ENCODE measurements at regions not wholly inside any gene's neighbourhood (a gene's known extent, or its start where the extent isn't known, plus 50 kb on each side); places are given as distances from the start of the nearest gene placed in this dataset.

- Mint-ChIP-seq H3K9me3 (no peaks in the 10 kb centered on the region), H3K36me3 (ENCODE audit: insufficient read depth in 1 of 3, low read depth in 3 of 3) (no peaks in the 10 kb centered on the region), H3K27ac (no peak overlapping the region), H3K4me3 (no peak overlapping the region), H3K27me3 (ENCODE audit: low read depth) (no peaks in the 10 kb centered on the region), H3K4me1 (no peaks in the 10 kb centered on the region; a peak in 1 of 4 replicates)
- H3K18ac ChIP-seq (ENCODE audit: insufficient read length, low read depth, low read length) = no peak overlapping the region
- H3K79me1 ChIP-seq (ENCODE audit: insufficient read depth, low read depth, low read length, poor library complexity, severe bottlenecking) = no peaks in the 10 kb centered on the region
- H3K4me2 ChIP-seq (ENCODE audit: insufficient read depth, insufficient read length, low read length) = no peak overlapping the region
- TF ChIP-seq CTCF (conservative IDR thresholded peaks at IDR 0.05) = no peak
- H3K27me3 ChIP-seq (ENCODE audit: insufficient read depth, low read length) = no peaks in the 10 kb centered on the region
- no peaks in the 10 kb centered on the region for H3K23me2 ChIP-seq (ENCODE audit: insufficient read length, low read depth, low read length, poor library complexity, severe bottlenecking)
- no peaks in the 10 kb centered on the region for H3K79me2 ChIP-seq (ENCODE audit: insufficient read depth, low read length)
- no peak overlapping the region for H3K27ac ChIP-seq (ENCODE audit: insufficient read length, low read depth, low read length)
- WGBS (ENCODE audit: extremely low coverage, insufficient read length, low lambda C conversion rate) = no CpG with 5 or more reads among the region's 1 CpG
- no peak overlapping the region for H3K4ac ChIP-seq (ENCODE audit: low read depth, low read length)
- no peak overlapping the region for H4K91ac ChIP-seq (ENCODE audit: insufficient read length, low read depth, low read length)
- H2BK15ac ChIP-seq (ENCODE audit: low read depth, low read length) = no peak overlapping the region
- H3K23ac ChIP-seq (ENCODE audit: insufficient read length, low read depth, low read length) = no peak overlapping the region
- no peak overlapping the region for H4K8ac ChIP-seq (replicated peaks; ENCODE audit: insufficient read length, low read depth, low read length)
- no peak overlapping the region for H2BK120ac ChIP-seq (ENCODE audit: low read depth, low read length, poor library complexity, severe bottlenecking)
- no peak overlapping the region for H4K5ac ChIP-seq (ENCODE audit: insufficient read length, low read depth, low read length)
- H2BK5ac ChIP-seq (ENCODE audit: insufficient read length, low read length) = no peak overlapping the region
- H2AK5ac ChIP-seq (ENCODE audit: insufficient read length, low read length) = no peak overlapping the region
- H3K56ac ChIP-seq (ENCODE audit: insufficient read length, low read depth, low read length) = no peak overlapping the region
- DNase-seq = no peak
- H3K9me3 ChIP-seq (ENCODE audit: control insufficient read depth, low read depth, low read length) = no peaks in the 10 kb centered on the region
- no peak overlapping the region for H2AFZ ChIP-seq (ENCODE audit: low read length)
- no peak overlapping the region for H3K9ac ChIP-seq (ENCODE audit: extremely low read depth, insufficient read length, low read length)
- H3K14ac ChIP-seq (ENCODE audit: insufficient read depth, low read length) = no peak overlapping the region
- H2BK12ac ChIP-seq (ENCODE audit: insufficient read length, low read depth, low read length) = no peak overlapping the region
- no peak overlapping the region for H3T11ph ChIP-seq (ENCODE audit: low read length)
- no peaks in the 10 kb centered on the region for H4K20me1 ChIP-seq (ENCODE audit: control insufficient read depth, insufficient read depth, insufficient read length)
- H3K4me1 ChIP-seq (ENCODE audit: insufficient read depth, low read length) = no peaks in the 10 kb centered on the region
- H2BK20ac ChIP-seq (ENCODE audit: low read depth, low read length, poor library complexity, severe bottlenecking) = no peak overlapping the region
Measured at GRCh38 chr12:25623816-25624215, 70.7 kb upstream of the LMNTD1 start.
